ENCODE measurements at regions not wholly inside any gene's neighbourhood (a gene's known extent, or its start where the extent isn't known, plus 50 kb on each side); places are given as distances from the start of the nearest gene placed in this dataset.

GRCh38 chr17:70658840-70659239 is 489.5 kb downstream of the KCNJ2 start:
- TF ChIP-seq EZH2 (IDR thresholded peaks at IDR 0.05), result no peak
- no peak for TF ChIP-seq FOXP2 (optimal IDR thresholded peaks at IDR 0.05; ENCODE audit: control extremely low read depth, extremely low read length, insufficient read depth)
- TF ChIP-seq POLR2AphosphoS5 (IDR thresholded peaks at IDR 0.05; ENCODE audit: borderline replicate concordance, low read depth, low read length), result no peak
